B cell (primary cell): ENCODE measurements at regions not wholly inside any gene's neighbourhood (a gene's known extent, or its start where the extent isn't known, plus 50 kb on each side); places are given as distances from the start of the nearest gene placed in this dataset.

Experiments
- CTCF ChIP-seq: fragments of 200-600 bp; IDR thresholded peaks from one replicate; pipeline ENCODE4 v1.8.0; 2022; ENCODE audit warnings: antibody characterized with exemption, mild to moderate bottlenecking
- EZH2 ChIP-seq: IDR thresholded peaks from 2 replicates; pipeline ENCODE4 v1.6.1; 2012; ENCODE audit warnings: borderline replicate concordance, low read depth, mild to moderate bottlenecking, moderate library complexity, low read length; ENCODE audit not compliant: insufficient read depth, poor library complexity, severe bottlenecking

- no peak for TF ChIP-seq CTCF
- no peak for TF ChIP-seq EZH2
Observed at GRCh38 chr17:12536021-12536420, 129.7 kb upstream of the MYOCD start.
